HEK293 (cell line): ENCODE measurements at regions not wholly inside any gene's neighbourhood (a gene's known extent, or its start where the extent isn't known, plus 50 kb on each side); places are given as distances from the start of the nearest gene placed in this dataset.

Experiments
- CTCF ChIA-PET: fragments of 350-600 bp; formaldehyde crosslinking; extraction: SDS; loops from one replicate; lab custom pipeline; 2021; ENCODE audit warnings: antibody characterized with exemption; lab: Yijun Ruan, JAX
- POLR2A ChIA-PET: fragments of 300-600 bp; formaldehyde crosslinking; extraction: SDS; loops from one replicate; lab custom pipeline; 2020; ENCODE audit warnings: antibody characterized with exemption, inconsistent platforms; lab: Yijun Ruan, JAX
- H3K27ac ChIP-seq: fragments of 200-500 bp; sonication (Bioruptor generic); 2 replicates; pipeline ENCODE4 v1.5.1; 2014; ENCODE audit warnings: low read depth, low read length, control low read depth, inconsistent platforms; ENCODE audit errors: extremely low read depth
- H3K36me3 ChIP-seq, 2 experiments: fragments of 200-500 bp in 1 of 2; sonication (Bioruptor generic) in 1 of 2; 1 replicate in 1 of 2; 2 replicates in 1 of 2; pipeline ENCODE4 v1.5.1; 2014 to 2017; ENCODE audit warnings: inconsistent platforms in 2 of 2, low read length in 2 of 2; ENCODE audit not compliant: control insufficient read depth in 2 of 2, insufficient read depth in 1 of 2
- H3K4me1 ChIP-seq: fragments of 200-500 bp; sonication (Bioruptor generic); 2 replicates; pipeline ENCODE4 v1.5.1; 2014; ENCODE audit warnings: mild to moderate bottlenecking, low read length, inconsistent platforms; ENCODE audit not compliant: control insufficient read depth, insufficient read depth
- H3K4me3 ChIP-seq: 2 replicates; pipeline ENCODE4 v1.5.1; 2011; ENCODE audit warnings: low read depth, mild to moderate bottlenecking, control low read depth, low read length, moderate library complexity
- H3K9me3 ChIP-seq: fragments of 200-500 bp; sonication (Bioruptor generic); 2 replicates; pipeline ENCODE4 v1.5.1; 2014; ENCODE audit warnings: low read depth, low read length, inconsistent platforms; ENCODE audit not compliant: control insufficient read depth, insufficient read depth
- BCL11B ChIP-seq: fragments of 450-650 bp; formaldehyde crosslinking; IDR thresholded peaks from 2 replicates; pipeline ENCODE4 v1.5.1; 2016; ENCODE audit warnings: low read depth, missing biosample characterization, missing genetic modification characterization
- BCL6B ChIP-seq: fragments of 450-650 bp; formaldehyde crosslinking; IDR thresholded peaks from 2 replicates; pipeline ENCODE4 v1.5.1; 2017; ENCODE audit warnings: missing biosample characterization, missing genetic modification characterization
- ELK4 ChIP-seq: IDR thresholded peaks from 2 replicates; pipeline ENCODE4 v1.6.1; 2011; ENCODE audit warnings: mild to moderate bottlenecking, low read depth, low read length, borderline replicate concordance
- IKZF3 ChIP-seq: fragments of 450-650 bp; IDR thresholded peaks from 2 replicates; pipeline ENCODE4 v1.5.0; 2018; ENCODE audit warnings: missing biosample characterization, mild to moderate bottlenecking, missing genetic modification characterization, moderate library complexity
- INSM2 ChIP-seq: fragments of 450-650 bp; formaldehyde crosslinking; IDR thresholded peaks from 2 replicates; pipeline ENCODE4 v1.5.1; 2016; ENCODE audit warnings: missing biosample characterization, missing genetic modification characterization
- MYNN ChIP-seq: fragments of 450-650 bp; formaldehyde crosslinking; IDR thresholded peaks from 2 replicates; pipeline ENCODE4 v1.5.1; 2016; ENCODE audit warnings: missing biosample characterization, missing genetic modification characterization, borderline replicate concordance
- PATZ1 ChIP-seq: fragments of 450-650 bp; formaldehyde crosslinking; IDR thresholded peaks from 2 replicates; pipeline ENCODE4 v1.5.1; 2016; ENCODE audit warnings: missing biosample characterization, missing genetic modification characterization
- SALL2 ChIP-seq: fragments of 450-650 bp; formaldehyde crosslinking; IDR thresholded peaks from 2 replicates; pipeline ENCODE4 v1.5.0; 2017; ENCODE audit warnings: missing biosample characterization, mild to moderate bottlenecking, missing genetic modification characterization, borderline replicate concordance
- ZBTB1 ChIP-seq: fragments of 450-650 bp; formaldehyde crosslinking; IDR thresholded peaks from 2 replicates; pipeline ENCODE4 v1.5.1; 2016; ENCODE audit warnings: missing biosample characterization, missing genetic modification characterization
- ZBTB48 ChIP-seq: fragments of 450-650 bp; formaldehyde crosslinking; IDR thresholded peaks from 2 replicates; pipeline ENCODE4 v1.5.1; 2016; ENCODE audit warnings: missing biosample characterization, missing genetic modification characterization
- ZNF174 ChIP-seq: fragments of 450-650 bp; formaldehyde crosslinking; IDR thresholded peaks from 2 replicates; pipeline ENCODE4 v1.5.0; 2017; ENCODE audit warnings: missing biosample characterization, mild to moderate bottlenecking, missing genetic modification characterization
- ZNF18 ChIP-seq: fragments of 450-650 bp; formaldehyde crosslinking; IDR thresholded peaks from 2 replicates; pipeline ENCODE4 v1.5.1; 2016; ENCODE audit warnings: missing biosample characterization, missing genetic modification characterization
- ZNF2 ChIP-seq: fragments of 450-650 bp; formaldehyde crosslinking; IDR thresholded peaks from 2 replicates; pipeline ENCODE4 v1.5.1; 2016; ENCODE audit warnings: missing biosample characterization, missing genetic modification characterization
- ZNF223 ChIP-seq: fragments of 450-650 bp; formaldehyde crosslinking; IDR thresholded peaks from 2 replicates; pipeline ENCODE4 v1.5.1; 2016; ENCODE audit warnings: missing biosample characterization, missing genetic modification characterization
- ZNF248 ChIP-seq: fragments of 450-650 bp; formaldehyde crosslinking; IDR thresholded peaks from 2 replicates; pipeline ENCODE4 v1.5.1; 2017; ENCODE audit warnings: missing biosample characterization, missing genetic modification characterization
- ZNF274 ChIP-seq, 2 experiments: fragments of 200-500 bp in 1 of 2; fragments of 450-650 bp in 1 of 2; sonication (Bioruptor generic) in 1 of 2; formaldehyde crosslinking in 1 of 2; IDR thresholded peaks; 2 replicates each; pipeline versions ENCODE4 v1.5.1 to v1.6.1; 2014 to 2016; ENCODE audit warnings: borderline replicate concordance in 1 of 2, inconsistent platforms in 1 of 2, low read length in 1 of 2, missing biosample characterization in 1 of 2, missing genetic modification characterization in 1 of 2
- ZNF311 ChIP-seq: fragments of 450-650 bp; formaldehyde crosslinking; IDR thresholded peaks from 2 replicates; pipeline ENCODE4 v1.5.1; 2017; ENCODE audit warnings: missing biosample characterization, missing genetic modification characterization, borderline replicate concordance
- ZNF354C ChIP-seq: fragments of 450-650 bp; formaldehyde crosslinking; IDR thresholded peaks from 2 replicates; pipeline ENCODE4 v1.5.1; 2016; ENCODE audit warnings: missing biosample characterization, missing genetic modification characterization, low read depth, borderline replicate concordance
- ZNF366 ChIP-seq: fragments of 450-650 bp; formaldehyde crosslinking; conservative IDR thresholded peaks from 2 replicates; pipeline ENCODE4 v1.5.1; 2016; ENCODE audit warnings: missing biosample characterization, missing genetic modification characterization
- ZNF488 ChIP-seq: fragments of 450-650 bp; formaldehyde crosslinking; IDR thresholded peaks from 2 replicates; pipeline ENCODE4 v1.5.1; 2016; ENCODE audit warnings: missing biosample characterization, missing genetic modification characterization
- ZNF548 ChIP-seq: fragments of 450-650 bp; formaldehyde crosslinking; IDR thresholded peaks from 2 replicates; pipeline ENCODE4 v1.5.1; 2016; ENCODE audit warnings: missing biosample characterization, missing genetic modification characterization
- ZNF626 ChIP-seq: fragments of 450-650 bp; sonication (Bioruptor Pico); formaldehyde crosslinking; IDR thresholded peaks from 2 replicates; pipeline ENCODE4 v1.5.1; 2018; ENCODE audit warnings: missing biosample characterization, missing genetic modification characterization, inconsistent platforms
- ZNF670 ChIP-seq: fragments of 450-650 bp; formaldehyde crosslinking; IDR thresholded peaks from 2 replicates; pipeline ENCODE4 v1.5.1; 2016; ENCODE audit warnings: missing biosample characterization, missing genetic modification characterization, low read depth
- ZNF76 ChIP-seq: fragments of 450-650 bp; formaldehyde crosslinking; IDR thresholded peaks from 2 replicates; pipeline ENCODE4; 2016; ENCODE audit warnings: low read depth, missing biosample characterization, missing genetic modification characterization, borderline replicate concordance
- ZNF776 ChIP-seq: fragments of 450-650 bp; formaldehyde crosslinking; IDR thresholded peaks from 2 replicates; pipeline ENCODE4 v1.5.0; 2017; ENCODE audit warnings: missing biosample characterization, missing genetic modification characterization, borderline replicate concordance
- ZNF785 ChIP-seq: fragments of 450-650 bp; formaldehyde crosslinking; IDR thresholded peaks from 2 replicates; pipeline ENCODE4 v1.5.1; 2016; ENCODE audit warnings: missing biosample characterization, missing genetic modification characterization

- POLR2A ChIA-PET: no interaction called here
- H3K36me3 ChIP-seq: no peaks in the 10 kb centered on the region
- no peak overlapping the region for H3K27ac ChIP-seq
- peaks cover 20% of the 10 kb centered on the region for H3K4me1 ChIP-seq
- no peak overlapping the region for H3K4me3 ChIP-seq
- H3K9me3 ChIP-seq: no peaks in the 10 kb centered on the region
- CTCF ChIA-PET: no interaction called here
- TF ChIP-seq PATZ1 (tag by site-specific recombination) (no peak), ZNF548 (tag by site-specific recombination) (no peak), ZNF354C (no peak), ZNF366 (tag by site-specific recombination) (no peak), ZBTB1 (no peak), MYNN (tag by site-specific recombination) (no peak), ZNF248 (tag by site-specific recombination) (no peak), ZNF776 (tag by site-specific recombination) (no peak)
These were observed 82.0 kb upstream of the ARHGAP32 start for GRCh38 chr11:129273944-129274711.

- ChIA-PET POLR2A (no interaction called here), CTCF (interaction anchor here (1.9 kb wide), 1 partner anchor 13 kb away, joined by 5 read pairs; no protein-coding TSS in a partner anchor)
- no peaks in the 10 kb centered on the region for H3K9me3 ChIP-seq
- H3K27ac ChIP-seq: no peak overlapping the region
- H3K36me3 ChIP-seq: no peaks in the 10 kb centered on the region
- no peak overlapping the region for H3K4me3 ChIP-seq
- peaks cover 20% of the 10 kb centered on the region for H3K4me1 ChIP-seq
- no peak for TF ChIP-seq BCL6B (tag by site-specific recombination)
- no peak for TF ChIP-seq ZBTB48
- TF ChIP-seq ZNF274 (IDR thresholded peaks at IDR 0.05; ENCODE audit: low read length): no peak
- no peak for TF ChIP-seq ZNF274 (tag by site-specific recombination; IDR thresholded peaks at IDR 0.05; ENCODE audit: borderline replicate concordance)
- TF ChIP-seq SALL2 (tag by site-specific recombination): no peak
- TF ChIP-seq ZNF174 (tag by site-specific recombination): no peak
- no peak for TF ChIP-seq ELK4
- no peak for TF ChIP-seq ZNF785 (tag by site-specific recombination)
- TF ChIP-seq IKZF3: no peak
- TF ChIP-seq ZNF366 (tag by site-specific recombination): no peak
- no peak for TF ChIP-seq ZNF223 (tag by site-specific recombination)
- TF ChIP-seq ZNF2 (tag by site-specific recombination): no peak
- no peak for TF ChIP-seq BCL11B
- no peak for TF ChIP-seq ZNF76 (tag by site-specific recombination)
- no peak for TF ChIP-seq ZNF18
- TF ChIP-seq INSM2 (tag by site-specific recombination): no peak
- no peak for TF ChIP-seq ZNF670 (tag by site-specific recombination)
- no peak for TF ChIP-seq ZNF626 (tag by site-specific recombination)
- TF ChIP-seq ZNF311 (tag by site-specific recombination): no peak
- TF ChIP-seq ZNF488 (tag by site-specific recombination): no peak
These were observed 81.2 kb upstream of the ARHGAP32 start for GRCh38 chr11:129273322-129273721.
